ENCODE measurements at regions not wholly inside any gene's neighbourhood (a gene's known extent, or its start where the extent isn't known, plus 50 kb on each side); places are given as distances from the start of the nearest gene placed in this dataset.

- WGBS (ENCODE audit: missing lambda C conversion rate) = 66% methylated on average over 6 of the region's 6 CpGs
- Histone ChIP-seq H3K4me3 (no peak overlapping the region), H3K4me2 (no peak overlapping the region), H3K27ac (no peak overlapping the region), H3K4me1 (no peaks in the 10 kb centered on the region), H3K9me3 (no peaks in the 10 kb centered on the region)
- no peak for FAIRE-seq
- POLR2A ChIA-PET = no interaction called here
- no peak for ATAC-seq
- TF ChIP-seq NR3C1 (IDR thresholded peaks at IDR 0.05) (no peak), HOXA7 (CRISPR knock-in tag; IDR thresholded peaks at IDR 0.05) (no peak), CHD4 (IDR thresholded peaks at IDR 0.05; ENCODE audit: borderline replicate concordance) (no peak), EP300 (IDR thresholded peaks at IDR 0.05) (no peak), ATOH8 (CRISPR knock-in tag; IDR thresholded peaks at IDR 0.05; ENCODE audit: low read depth) (no peak), KDM1A (IDR thresholded peaks at IDR 0.05; ENCODE audit: low read depth) (no peak), BCL3 (IDR thresholded peaks at IDR 0.05) (no peak), SMC3 (IDR thresholded peaks at IDR 0.05) (no peak), HOXB13 (CRISPR knock-in tag; IDR thresholded peaks at IDR 0.05; ENCODE audit: low read depth) (no peak), POLR2A (IDR thresholded peaks at IDR 0.05; ENCODE audit: low read length) (no peak), USF2 (IDR thresholded peaks at IDR 0.05) (no peak), JUN (IDR thresholded peaks at IDR 0.05) (no peak)
- CTCF ChIA-PET = no interaction called here
- no peak for DNase-seq (ENCODE audit: low read depth in 1 of 2, low spot score in 1 of 2)
These were observed 242.7 kb downstream of the SAMD5 start for GRCh38 chr6:147751232-147751631.

GRCh38 chr6:147752689-147753403 lies 244.4 kb downstream of the SAMD5 start:
- H3K4me1 ChIP-seq = no peaks in the 10 kb centered on the region
- ATAC-seq (no peak), DNase-seq (ENCODE audit: low read depth in 1 of 2, low spot score in 1 of 2) (no peak), FAIRE-seq (no peak)
- no peaks in the 10 kb centered on the region for H3K9me3 ChIP-seq
- CTCF ChIA-PET = no interaction called here
- H3K4me2 ChIP-seq = no peak overlapping the region
- H3K4me3 ChIP-seq = no peak overlapping the region
- TF ChIP-seq RNF2 (IDR thresholded peaks at IDR 0.05; ENCODE audit: borderline replicate concordance, low read depth) = no peak
- no peak for TF ChIP-seq ZFP36 (IDR thresholded peaks at IDR 0.05; ENCODE audit: borderline replicate concordance, partially characterized antibody)
- TF ChIP-seq RFX5 (IDR thresholded peaks at IDR 0.05) = no peak
- no peak for TF ChIP-seq SMC3 (IDR thresholded peaks at IDR 0.05)
- no peak for TF ChIP-seq EHMT2 (IDR thresholded peaks at IDR 0.05; ENCODE audit: low read depth)
- TF ChIP-seq HES2 (IDR thresholded peaks at IDR 0.05) = no peak
- POLR2A ChIA-PET = no interaction called here
- 17% methylated on average over 4 of the region's 4 CpGs for WGBS (ENCODE audit: missing lambda C conversion rate)
- H3K27ac ChIP-seq = no peak overlapping the region

GRCh38 chr6:147755999-147756398 lies 247.5 kb downstream of the SAMD5 start:
- CTCF ChIA-PET = no interaction called here
- FAIRE-seq = no peak
- TF ChIP-seq KDM1A (IDR thresholded peaks at IDR 0.05; ENCODE audit: low read depth) (no peak), MAFK (IDR thresholded peaks at IDR 0.05; ENCODE audit: partially characterized antibody) (peak; percentile 88)
- Histone ChIP-seq H3K9me3 (no peaks in the 10 kb centered on the region), H3K4me3 (no peak overlapping the region), H3K4me1 (no peaks in the 10 kb centered on the region), H3K27ac (no peak overlapping the region), H3K4me2 (no peak overlapping the region)
- WGBS (ENCODE audit: missing lambda C conversion rate) = 64% methylated on average over 3 of the region's 3 CpGs
- POLR2A ChIA-PET = no interaction called here
- no peak for ATAC-seq
- DNase-seq (ENCODE audit: low read depth in 1 of 2, low spot score in 1 of 2) = no peak

- POLR2A ChIA-PET = no interaction called here
- CTCF ChIA-PET = no interaction called here
- 47% methylated on average over 3 of the region's 3 CpGs for WGBS (ENCODE audit: missing lambda C conversion rate)
These were observed 248.4 kb downstream of the SAMD5 start for GRCh38 chr6:147756891-147757290.

More at GRCh38 chr6:147756891-147757290, 248.4 kb downstream of the SAMD5 start:
- no peak for TF ChIP-seq BCL3 (IDR thresholded peaks at IDR 0.05)
- TF ChIP-seq ZC3H11A (IDR thresholded peaks at IDR 0.05) = no peak
- TF ChIP-seq ZSCAN20 (CRISPR knock-in tag; IDR thresholded peaks at IDR 0.05) = no peak
- TF ChIP-seq TP53 (CRISPR knock-in tag; IDR thresholded peaks at IDR 0.05) = no peak
- no peak overlapping the region for H3K4me3 ChIP-seq
- no peaks in the 10 kb centered on the region for H3K9me3 ChIP-seq
- no peak overlapping the region for H3K4me2 ChIP-seq
- no peak for DNase-seq (ENCODE audit: low read depth in 1 of 2, low spot score in 1 of 2)
- FAIRE-seq = no peak
- ATAC-seq = no peak
- H3K27ac ChIP-seq = no peak overlapping the region
- no peaks in the 10 kb centered on the region for H3K4me1 ChIP-seq
